ENCODE measurements at regions not wholly inside any gene's neighbourhood (a gene's known extent, or its start where the extent isn't known, plus 50 kb on each side); places are given as distances from the start of the nearest gene placed in this dataset.

DNA sequence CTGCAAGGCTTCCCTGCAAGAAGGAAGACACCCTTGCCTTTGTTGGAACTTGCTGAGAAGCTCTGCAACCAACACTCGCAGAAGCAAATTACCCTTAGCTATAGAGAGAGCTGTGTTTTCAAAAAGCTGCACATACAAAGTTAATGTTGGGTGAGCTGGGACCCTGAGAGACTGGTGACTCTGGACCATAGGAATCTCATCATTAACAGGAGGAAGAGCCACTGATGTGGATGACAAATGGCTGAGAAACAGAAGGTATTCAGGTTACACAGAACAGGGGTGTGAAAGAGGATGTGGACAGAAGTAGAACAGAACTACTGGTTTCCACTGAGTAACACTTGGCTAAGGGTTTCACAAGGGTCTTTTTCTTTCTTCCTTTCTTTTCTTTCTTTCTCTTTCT, 493.5 kb downstream of the IRX1 start:
- WGBS, 2 donors (ENCODE audit: low coverage in 1 of 2), result 75% methylated on average over 1 of the region's 1 CpG; no CpG with 5 or more reads in 1 of the 2 donors
- Histone ChIP-seq H3K9me3 (no peaks in the 10 kb centered on the region), H3K27me3 (no peaks in the 10 kb centered on the region), H3K27ac (no peak overlapping the region), H3K36me3 (no peaks in the 10 kb centered on the region), H3K4me3 (no peak overlapping the region), H3K4me1 (no peaks in the 10 kb centered on the region)
- TF ChIP-seq EP300 (IDR thresholded peaks at IDR 0.05), result no peak
- TF ChIP-seq, protein P1, sequence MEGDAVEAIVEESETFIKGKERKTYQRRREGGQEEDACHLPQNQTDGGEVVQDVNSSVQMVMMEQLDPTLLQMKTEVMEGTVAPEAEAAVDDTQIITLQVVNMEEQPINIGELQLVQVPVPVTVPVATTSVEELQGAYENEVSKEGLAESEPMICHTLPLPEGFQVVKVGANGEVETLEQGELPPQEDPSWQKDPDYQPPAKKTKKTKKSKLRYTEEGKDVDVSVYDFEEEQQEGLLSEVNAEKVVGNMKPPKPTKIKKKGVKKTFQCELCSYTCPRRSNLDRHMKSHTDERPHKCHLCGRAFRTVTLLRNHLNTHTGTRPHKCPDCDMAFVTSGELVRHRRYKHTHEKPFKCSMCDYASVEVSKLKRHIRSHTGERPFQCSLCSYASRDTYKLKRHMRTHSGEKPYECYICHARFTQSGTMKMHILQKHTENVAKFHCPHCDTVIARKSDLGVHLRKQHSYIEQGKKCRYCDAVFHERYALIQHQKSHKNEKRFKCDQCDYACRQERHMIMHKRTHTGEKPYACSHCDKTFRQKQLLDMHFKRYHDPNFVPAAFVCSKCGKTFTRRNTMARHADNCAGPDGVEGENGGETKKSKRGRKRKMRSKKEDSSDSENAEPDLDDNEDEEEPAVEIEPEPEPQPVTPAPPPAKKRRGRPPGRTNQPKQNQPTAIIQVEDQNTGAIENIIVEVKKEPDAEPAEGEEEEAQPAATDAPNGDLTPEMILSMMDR (IDR thresholded peaks at IDR 0.05), result no peak
- no peak for TF ChIP-seq POLR2A (IDR thresholded peaks at IDR 0.05)
- no peak for TF ChIP-seq POLR2AphosphoS5 (IDR thresholded peaks at IDR 0.05)
- no peak for ATAC-seq

DNA sequence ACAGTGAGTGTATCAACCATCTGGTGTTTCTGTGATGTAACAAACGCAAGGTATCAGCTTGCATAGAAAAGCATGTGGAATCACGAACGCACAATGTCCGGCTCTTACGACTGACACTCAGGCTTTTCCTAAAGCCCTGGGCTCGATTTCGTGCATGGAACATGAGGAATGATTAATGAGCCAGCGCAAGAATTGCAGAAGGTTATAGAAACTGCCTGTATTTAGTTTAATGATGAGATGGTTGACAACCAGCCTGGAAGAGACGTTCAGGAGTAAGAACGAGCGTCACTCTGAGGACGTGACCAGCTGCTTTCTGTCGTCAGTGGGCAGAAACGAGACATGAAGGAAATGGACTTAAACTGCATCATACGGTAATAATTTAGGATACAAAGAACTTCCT, 497.6 kb downstream of the IRX1 start:
- no peak for ATAC-seq
- H3K27ac ChIP-seq, result no peak overlapping the region
- H3K9me3 ChIP-seq, result no peaks in the 10 kb centered on the region
- 58 to 82% methylated on average over 9 to 15 of the region's 15 CpGs for WGBS, 2 donors (ENCODE audit: low coverage in 1 of 2)
- no peaks in the 10 kb centered on the region for H3K27me3 ChIP-seq
- no peak overlapping the region for H3K4me3 ChIP-seq
- H3K4me1 ChIP-seq, result no peaks in the 10 kb centered on the region
- no peak for TF ChIP-seq POLR2AphosphoS5 (IDR thresholded peaks at IDR 0.05)
- no peak for TF ChIP-seq EP300 (IDR thresholded peaks at IDR 0.05)
- TF ChIP-seq, protein P1 (IDR thresholded peaks at IDR 0.05), result no peak
- no peak for TF ChIP-seq POLR2A (IDR thresholded peaks at IDR 0.05)
- no peaks in the 10 kb centered on the region for H3K36me3 ChIP-seq

DNA sequence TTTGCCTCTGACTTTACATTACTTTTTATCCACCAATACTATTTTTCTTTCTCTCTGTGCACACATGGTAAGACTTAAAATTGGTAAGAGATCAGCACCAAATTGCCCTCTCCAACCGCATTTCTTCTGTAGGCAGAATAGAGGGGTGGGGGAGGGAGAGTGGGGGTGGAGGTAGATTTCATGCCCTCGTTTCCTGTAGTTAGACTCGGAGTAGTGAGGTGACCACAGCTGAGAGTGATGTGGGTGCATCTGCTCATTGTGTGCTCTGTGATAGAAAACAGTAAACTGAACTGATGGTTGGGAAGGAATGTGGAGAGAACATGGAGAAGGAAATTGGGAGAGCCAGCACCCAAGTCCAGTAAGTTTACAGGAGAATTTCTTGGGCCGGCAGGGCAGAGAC, 498.3 kb downstream of the IRX1 start:
- H3K9me3 ChIP-seq, result no peaks in the 10 kb centered on the region
- ATAC-seq, result no peak
- H3K27ac ChIP-seq, result no peak overlapping the region
- no peaks in the 10 kb centered on the region for H3K4me1 ChIP-seq
- 76 to 81% methylated on average over 3 to 4 of the region's 4 CpGs for WGBS, 2 donors (ENCODE audit: low coverage in 1 of 2)
- no peaks in the 10 kb centered on the region for H3K36me3 ChIP-seq
- no peaks in the 10 kb centered on the region for H3K27me3 ChIP-seq
- TF ChIP-seq, protein P1 (IDR thresholded peaks at IDR 0.05), result no peak
- TF ChIP-seq EP300 (IDR thresholded peaks at IDR 0.05), result no peak
- H3K4me3 ChIP-seq, result no peak overlapping the region

DNA sequence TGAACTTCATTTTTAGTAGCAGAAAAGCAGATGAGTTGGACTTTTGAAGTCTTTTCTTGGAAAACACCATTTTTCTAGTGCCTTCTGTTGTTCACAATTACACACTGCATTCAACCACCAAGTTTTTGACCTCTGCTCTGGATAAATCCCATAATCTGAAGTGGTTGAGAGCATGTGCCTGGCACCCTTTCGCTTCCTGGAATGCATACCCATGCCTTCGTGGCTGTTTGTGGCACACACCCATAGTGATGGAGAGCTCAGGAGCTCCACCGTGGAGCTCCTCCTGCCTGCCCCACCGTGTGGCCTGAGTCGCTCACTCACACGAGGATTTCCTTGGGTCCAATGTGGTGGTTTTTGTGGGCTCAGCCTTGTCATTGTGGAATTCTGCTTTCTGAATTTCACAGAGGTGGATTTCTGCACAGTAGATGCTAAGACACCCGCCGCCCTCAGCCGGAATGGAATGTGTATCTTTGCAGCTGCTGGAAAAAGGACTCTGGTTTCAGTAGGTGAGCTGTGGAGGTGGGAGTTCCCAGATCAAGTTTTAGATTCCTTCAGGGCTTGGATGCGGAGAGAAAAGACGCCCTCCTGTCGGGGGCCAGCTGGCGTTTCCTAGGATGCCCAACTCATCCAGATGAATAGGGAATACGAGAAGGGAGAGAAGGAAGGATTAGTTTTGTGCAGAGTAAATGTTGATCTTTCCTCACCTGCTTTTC, 500.4 kb downstream of the IRX1 start:
- H3K36me3 ChIP-seq, result no peaks in the 10 kb centered on the region
- no peak overlapping the region for H3K27ac ChIP-seq
- no peak for ATAC-seq
- TF ChIP-seq POLR2AphosphoS5 (IDR thresholded peaks at IDR 0.05), result no peak
- TF ChIP-seq, protein P1 (IDR thresholded peaks at IDR 0.05), result no peak
- no peaks in the 10 kb centered on the region for H3K9me3 ChIP-seq
- H3K27me3 ChIP-seq, result no peaks in the 10 kb centered on the region
- no peak overlapping the region for H3K4me3 ChIP-seq
- H3K4me1 ChIP-seq, result no peaks in the 10 kb centered on the region
- 69 to 76% methylated on average over 5 to 9 of the region's 14 CpGs for WGBS, 2 donors (ENCODE audit: low coverage in 1 of 2)

DNA sequence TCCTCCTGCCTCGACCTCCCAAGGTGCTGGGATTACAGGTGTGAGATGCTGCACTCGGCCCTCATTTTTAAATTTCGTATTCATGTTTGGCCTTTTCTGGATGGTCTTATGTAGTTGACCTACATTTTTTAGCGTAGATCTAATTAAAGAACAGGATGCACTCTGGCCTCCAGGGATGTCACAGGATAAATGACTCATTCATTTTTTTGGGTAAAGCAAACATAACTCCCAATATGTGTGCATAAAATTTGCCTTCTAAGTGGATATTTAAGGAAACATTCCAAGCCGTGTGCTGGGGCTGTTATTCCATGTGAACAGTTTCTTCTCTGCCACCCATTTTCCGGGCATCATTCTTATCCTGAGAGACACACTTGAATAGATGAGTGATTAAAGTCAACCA, 501.6 kb downstream of the IRX1 start:
- H3K27me3 ChIP-seq, result no peaks in the 10 kb centered on the region
- no peak overlapping the region for H3K4me3 ChIP-seq
- H3K9me3 ChIP-seq, result no peaks in the 10 kb centered on the region
- no peak overlapping the region for H3K27ac ChIP-seq
- no peak for TF ChIP-seq POLR2AphosphoS5 (IDR thresholded peaks at IDR 0.05)
- TF ChIP-seq EP300 (IDR thresholded peaks at IDR 0.05), result no peak
- no peak for TF ChIP-seq POLR2A (IDR thresholded peaks at IDR 0.05)
- TF ChIP-seq, protein P1 (IDR thresholded peaks at IDR 0.05), result no peak
- 71 to 83% methylated on average over 5 to 6 of the region's 6 CpGs for WGBS, 2 donors (ENCODE audit: low coverage in 1 of 2)
- no peak for ATAC-seq
- H3K36me3 ChIP-seq, result no peaks in the 10 kb centered on the region
- no peaks in the 10 kb centered on the region for H3K4me1 ChIP-seq
